ENCODE measurements at regions not wholly inside any gene's neighbourhood (a gene's known extent, or its start where the extent isn't known, plus 50 kb on each side); places are given as distances from the start of the nearest gene placed in this dataset.

DNA sequence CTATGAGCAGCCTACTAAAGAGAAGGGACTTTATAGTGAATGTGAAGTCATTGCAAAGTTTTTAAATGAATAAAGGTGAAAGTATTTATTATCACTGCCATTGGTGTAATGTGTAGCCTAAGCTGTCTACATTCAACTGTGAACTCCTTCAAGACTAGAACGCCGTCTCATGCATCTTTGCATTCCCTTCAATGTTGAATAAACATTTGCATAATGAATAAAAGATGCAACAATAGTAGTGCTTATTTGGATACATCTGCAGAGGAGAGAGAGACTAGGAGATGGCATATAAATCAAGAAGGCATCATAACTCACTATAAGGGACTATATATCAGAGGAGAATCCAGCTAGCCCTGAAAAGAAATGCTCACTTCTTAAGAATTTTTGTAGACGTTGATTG, 1623.8 kb upstream of the TENM3 start:
- TF ChIP-seq, protein P1, sequence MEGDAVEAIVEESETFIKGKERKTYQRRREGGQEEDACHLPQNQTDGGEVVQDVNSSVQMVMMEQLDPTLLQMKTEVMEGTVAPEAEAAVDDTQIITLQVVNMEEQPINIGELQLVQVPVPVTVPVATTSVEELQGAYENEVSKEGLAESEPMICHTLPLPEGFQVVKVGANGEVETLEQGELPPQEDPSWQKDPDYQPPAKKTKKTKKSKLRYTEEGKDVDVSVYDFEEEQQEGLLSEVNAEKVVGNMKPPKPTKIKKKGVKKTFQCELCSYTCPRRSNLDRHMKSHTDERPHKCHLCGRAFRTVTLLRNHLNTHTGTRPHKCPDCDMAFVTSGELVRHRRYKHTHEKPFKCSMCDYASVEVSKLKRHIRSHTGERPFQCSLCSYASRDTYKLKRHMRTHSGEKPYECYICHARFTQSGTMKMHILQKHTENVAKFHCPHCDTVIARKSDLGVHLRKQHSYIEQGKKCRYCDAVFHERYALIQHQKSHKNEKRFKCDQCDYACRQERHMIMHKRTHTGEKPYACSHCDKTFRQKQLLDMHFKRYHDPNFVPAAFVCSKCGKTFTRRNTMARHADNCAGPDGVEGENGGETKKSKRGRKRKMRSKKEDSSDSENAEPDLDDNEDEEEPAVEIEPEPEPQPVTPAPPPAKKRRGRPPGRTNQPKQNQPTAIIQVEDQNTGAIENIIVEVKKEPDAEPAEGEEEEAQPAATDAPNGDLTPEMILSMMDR (IDR thresholded peaks at IDR 0.05), result no peak
- TF ChIP-seq POLR2A (IDR thresholded peaks at IDR 0.05), result no peak
